Ovary (tissue), 7 donors: ENCODE measurements at regions not wholly inside any gene's neighbourhood (a gene's known extent, or its start where the extent isn't known, plus 50 kb on each side); places are given as distances from the start of the nearest gene placed in this dataset.

Source experiments
- DNase-seq, 5 donors: peaks; one replicate each; pipeline ENCODE4 v3.0.0-alpha.2; 2019 to 2020
- H3K27ac ChIP-seq, 2 donors: fragments of 200-600 bp; one replicate each; pipeline versions ENCODE4 v1.5.1 to v1.8.0; 2019 to 2022
- H3K27me3 ChIP-seq: fragments of 200-600 bp; one replicate; pipeline ENCODE4 v1.8.0; 2022
- H3K36me3 ChIP-seq: fragments of 200-600 bp; sonication (generic); one replicate; pipeline ENCODE4 v1.5.1; 2019
- H3K4me1 ChIP-seq: one replicate; pipeline ENCODE4 v1.8.1; 2013; ENCODE audit warnings: mild to moderate bottlenecking, moderate library complexity; ENCODE audit not compliant: insufficient read depth
- H3K4me3 ChIP-seq: fragments of 200-600 bp; sonication (generic); one replicate; pipeline ENCODE4 v1.5.1; 2017
- H3K9me3 ChIP-seq, 2 donors: fragments of 200-600 bp in 1 of 2; sonication (generic) in 1 of 2; one replicate each; pipeline versions ENCODE4 v1.5.1 to v1.8.1; 2013 to 2019; ENCODE audit warnings: mild to moderate bottlenecking in 1 of 2, moderate library complexity in 1 of 2
- CTCF ChIP-seq, 3 donors: fragments of 450-650 bp in 2 of 3; fragments of 200-600 bp in 1 of 3; IDR thresholded peaks; one replicate each; pipeline versions ENCODE4 v1.5.1 to v1.8.0; 2016 to 2022; ENCODE audit warnings: antibody characterized with exemption in 3 of 3, mild to moderate bottlenecking in 1 of 3
- EP300 ChIP-seq: sonication (generic); formaldehyde crosslinking; IDR thresholded peaks from one replicate; pipeline ENCODE4 v1.6.1; 2017; ENCODE audit warnings: antibody characterized with exemption
- POLR2A ChIP-seq: fragments of 450-650 bp; IDR thresholded peaks from one replicate; pipeline ENCODE4 v1.6.1; 2017; ENCODE audit warnings: antibody characterized with exemption, mild to moderate bottlenecking, moderate library complexity
- WGBS, 3 donors: extraction: QIAGEN DNeasy Blood & Tissue Kit in 1 of 3; methylation state at CpG; one replicate each; pipeline versions ENCODE4 v1.1.5 to v1.1.7; 2013 to 2017; 5-methylcytosine and 5-hydroxymethylcytosine counted together
- intact Hi-C, 4 donors: fragments of 100-400 bp; cut with DNase I; formaldehyde crosslinking; loops; one replicate each; pipeline versions ENCODE4 v1.11.0 to v1.15.1; 2022 to 2023
- donor health status: DM: no; HTN: no; CAD: no; lungs with moderate emphysema.
- donor health status: DM: no; HTN: no; CAD: no.
- donor health status: Bipolar disorder and iron deficiency.
- donor health status: DM: no; HTN: no; CAD: no.
- donor health status: DM: yes; HTN: yes; CAD: no.

GRCh38 chrX:13094828-13095341 lies 50.5 kb upstream of the FAM9C start:
- Histone ChIP-seq H3K27me3 (no peaks in the 10 kb centered on the region), H3K36me3 (no peaks in the 10 kb centered on the region), H3K4me1 (peaks cover 1% of the 10 kb centered on the region), H3K27ac (no peak overlapping the region), H3K4me3 (no peak overlapping the region), H3K9me3 (no peaks in the 10 kb centered on the region)
- TF ChIP-seq POLR2A (no peak), CTCF (IDR thresholded peaks at IDR 0.05) (no peak), EP300 (no peak)
- intact Hi-C loops, result loop anchor here in 1 of 4 donors (10.0 kb wide), 1 partner anchor 120 kb away; the partner anchor contains the start of gene TMSB4X
- WGBS, 3 donors, result 46 to 57% (median 48%) methylated on average over 4 of the region's 4 CpGs
- no peak for DNase-seq

GRCh38 chrX:13094374-13094773 lies 50.0 kb upstream of the FAM9C start:
- Histone ChIP-seq H3K36me3 (no peaks in the 10 kb centered on the region), H3K4me3 (no peak overlapping the region), H3K9me3 (no peaks in the 10 kb centered on the region), H3K27me3 (no peaks in the 10 kb centered on the region), H3K4me1 (peaks cover 1% of the 10 kb centered on the region), H3K27ac (no peak overlapping the region)
- intact Hi-C loops, result loop anchor here in 1 of 4 donors (10.0 kb wide), 1 partner anchor 120 kb away; the partner anchor contains the start of gene TMSB4X
- DNase-seq, result no peak
- TF ChIP-seq POLR2A, result no peak
- no peak for TF ChIP-seq CTCF (IDR thresholded peaks at IDR 0.05)
- TF ChIP-seq EP300, result no peak
